ENCODE measurements at regions not wholly inside any gene's neighbourhood (a gene's known extent, or its start where the extent isn't known, plus 50 kb on each side); places are given as distances from the start of the nearest gene placed in this dataset.

GRCh38 chr6:131453803-131454202 is 119.2 kb upstream of the ARG1 start:
- Histone ChIP-seq H3K36me3 (no peaks in the 10 kb centered on the region), H3K4me3 (no peak overlapping the region), H3K27ac (no peak overlapping the region), H3K4me1 (ENCODE audit: insufficient read depth) (no peaks in the 10 kb centered on the region), H3K27me3 (no peaks in the 10 kb centered on the region), H3K9me3 (no peaks in the 10 kb centered on the region)
- WGBS, 3 donors: 42 to 75% (median 48%) methylated on average over 2 of the region's 2 CpGs
- no peak for DNase-seq
- TF ChIP-seq, protein P1, sequence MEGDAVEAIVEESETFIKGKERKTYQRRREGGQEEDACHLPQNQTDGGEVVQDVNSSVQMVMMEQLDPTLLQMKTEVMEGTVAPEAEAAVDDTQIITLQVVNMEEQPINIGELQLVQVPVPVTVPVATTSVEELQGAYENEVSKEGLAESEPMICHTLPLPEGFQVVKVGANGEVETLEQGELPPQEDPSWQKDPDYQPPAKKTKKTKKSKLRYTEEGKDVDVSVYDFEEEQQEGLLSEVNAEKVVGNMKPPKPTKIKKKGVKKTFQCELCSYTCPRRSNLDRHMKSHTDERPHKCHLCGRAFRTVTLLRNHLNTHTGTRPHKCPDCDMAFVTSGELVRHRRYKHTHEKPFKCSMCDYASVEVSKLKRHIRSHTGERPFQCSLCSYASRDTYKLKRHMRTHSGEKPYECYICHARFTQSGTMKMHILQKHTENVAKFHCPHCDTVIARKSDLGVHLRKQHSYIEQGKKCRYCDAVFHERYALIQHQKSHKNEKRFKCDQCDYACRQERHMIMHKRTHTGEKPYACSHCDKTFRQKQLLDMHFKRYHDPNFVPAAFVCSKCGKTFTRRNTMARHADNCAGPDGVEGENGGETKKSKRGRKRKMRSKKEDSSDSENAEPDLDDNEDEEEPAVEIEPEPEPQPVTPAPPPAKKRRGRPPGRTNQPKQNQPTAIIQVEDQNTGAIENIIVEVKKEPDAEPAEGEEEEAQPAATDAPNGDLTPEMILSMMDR (IDR thresholded peaks at IDR 0.05): no peak
- TF ChIP-seq POLR2A (IDR thresholded peaks at IDR 0.05): no peak
- no peak for TF ChIP-seq EP300 (IDR thresholded peaks at IDR 0.05)
- intact Hi-C loops (cut with DNase I): no loop called here

GRCh38 chr6:131456565-131456964 is 116.5 kb upstream of the ARG1 start:
- Histone ChIP-seq H3K4me1 (ENCODE audit: insufficient read depth) (no peaks in the 10 kb centered on the region), H3K27me3 (no peaks in the 10 kb centered on the region), H3K36me3 (no peaks in the 10 kb centered on the region), H3K27ac (no peak overlapping the region), H3K9me3 (no peaks in the 10 kb centered on the region), H3K4me3 (no peak overlapping the region)
- WGBS, 3 donors: 65 to 69% (median 69%) methylated on average over 5 of the region's 5 CpGs
- DNase-seq: no peak
- intact Hi-C loops (cut with DNase I): no loop called here
- TF ChIP-seq POLR2A (IDR thresholded peaks at IDR 0.05) (no peak), EP300 (IDR thresholded peaks at IDR 0.05) (no peak)
- TF ChIP-seq, protein P1 (IDR thresholded peaks at IDR 0.05): no peak

DNA sequence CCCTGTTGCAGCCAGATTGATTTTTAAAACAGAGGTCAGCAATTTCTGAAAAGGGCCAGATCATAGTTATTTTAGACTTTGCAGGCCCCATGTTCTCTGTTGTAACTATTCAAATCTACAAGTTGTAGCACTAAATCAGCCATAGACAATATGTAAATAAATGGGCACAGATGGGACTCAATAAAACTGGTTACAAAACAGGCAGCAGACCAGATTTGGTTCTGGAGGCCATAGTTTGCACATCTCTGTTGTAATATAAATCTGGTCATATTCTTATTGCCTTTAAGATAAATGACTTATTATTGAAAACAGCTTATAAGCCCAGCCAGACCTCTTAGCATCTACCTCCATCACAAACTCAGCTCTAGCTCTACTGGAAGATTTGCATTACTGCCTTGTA is 114.0 kb upstream of the ARG1 start:
- Histone ChIP-seq H3K27ac (no peak overlapping the region), H3K4me3 (no peak overlapping the region), H3K4me1 (ENCODE audit: insufficient read depth) (no peaks in the 10 kb centered on the region), H3K36me3 (no peaks in the 10 kb centered on the region), H3K27me3 (no peaks in the 10 kb centered on the region), H3K9me3 (no peaks in the 10 kb centered on the region)
- no peak for DNase-seq
- intact Hi-C loops (cut with DNase I): no loop called here
- TF ChIP-seq, protein P1 (IDR thresholded peaks at IDR 0.05): no peak
- TF ChIP-seq POLR2A (IDR thresholded peaks at IDR 0.05) (no peak), EP300 (IDR thresholded peaks at IDR 0.05) (no peak)

GRCh38 chr6:131460614-131461000 is 112.4 kb upstream of the ARG1 start:
- 12 to 16% (median 14%) methylated on average over 6 of the region's 6 CpGs for WGBS, 3 donors
- Histone ChIP-seq H3K4me3 (no peak overlapping the region), H3K4me1 (ENCODE audit: insufficient read depth) (no peaks in the 10 kb centered on the region), H3K27ac (no peak overlapping the region), H3K27me3 (no peaks in the 10 kb centered on the region), H3K9me3 (no peaks in the 10 kb centered on the region), H3K36me3 (no peaks in the 10 kb centered on the region)
- intact Hi-C loops (cut with DNase I): no loop called here
- no peak for DNase-seq
- TF ChIP-seq POLR2A (IDR thresholded peaks at IDR 0.05): no peak
- no peak for TF ChIP-seq EP300 (IDR thresholded peaks at IDR 0.05)
- TF ChIP-seq, protein P1 (IDR thresholded peaks at IDR 0.05): no peak

DNA sequence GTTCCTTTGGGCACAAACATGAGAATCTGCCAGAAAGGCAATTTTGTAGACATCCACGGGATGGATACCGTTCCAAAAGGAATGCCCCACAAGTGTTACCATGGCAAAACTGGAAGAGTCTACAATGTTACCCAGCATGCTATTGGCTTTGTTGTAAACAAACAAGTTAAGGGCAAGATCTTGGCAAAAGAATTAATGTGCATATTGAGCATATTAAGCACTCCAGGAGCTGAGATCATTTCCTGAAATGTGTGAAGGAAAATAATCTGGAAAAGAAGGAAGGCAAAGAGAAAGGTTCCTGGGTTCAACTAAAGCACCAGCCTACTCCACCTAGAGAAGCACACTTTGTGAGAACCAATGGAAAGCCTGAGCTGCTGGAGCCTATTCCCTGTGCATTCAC is 103.9 kb upstream of the ARG1 start:
- 66 to 81% (median 77%) methylated on average over 2 of the region's 2 CpGs for WGBS, 3 donors
- Histone ChIP-seq H3K27ac (no peak overlapping the region), H3K9me3 (no peaks in the 10 kb centered on the region), H3K4me3 (no peak overlapping the region), H3K4me1 (ENCODE audit: insufficient read depth) (no peaks in the 10 kb centered on the region), H3K27me3 (no peaks in the 10 kb centered on the region), H3K36me3 (no peaks in the 10 kb centered on the region)
- TF ChIP-seq, protein P1 (IDR thresholded peaks at IDR 0.05): no peak
- TF ChIP-seq POLR2A (IDR thresholded peaks at IDR 0.05) (no peak), EP300 (IDR thresholded peaks at IDR 0.05) (no peak)
- intact Hi-C loops (cut with DNase I): no loop called here
- no peak for DNase-seq

Measured in ovary (tissue), 7 donors.